ENCODE measurements at regions not wholly inside any gene's neighbourhood (a gene's known extent, or its start where the extent isn't known, plus 50 kb on each side); places are given as distances from the start of the nearest gene placed in this dataset.

DNA sequence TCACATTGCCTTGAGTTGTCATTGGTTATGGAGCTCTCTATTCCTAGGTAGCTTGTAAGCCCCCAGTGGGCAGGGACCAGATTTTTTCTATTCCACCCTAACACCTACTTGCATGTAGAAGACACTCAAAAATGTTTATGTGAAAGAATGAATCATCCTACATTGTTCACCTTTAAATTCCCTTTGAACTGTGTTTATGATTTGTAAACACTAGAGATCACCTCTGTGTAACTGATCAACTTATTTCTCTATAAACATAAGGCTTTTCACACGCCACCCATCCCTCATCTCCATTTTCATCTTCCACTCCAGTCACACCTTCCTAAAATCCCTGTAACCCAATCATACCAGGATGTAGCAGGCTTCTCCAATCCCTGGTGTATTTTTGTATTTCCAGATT lies 142.6 kb upstream of the LEF1 start:
- no peak overlapping the region for H3K4me2 ChIP-seq (replicated peaks; ENCODE audit: low read depth, low read length, poor library complexity, severe bottlenecking)
- H3K9ac ChIP-seq (ENCODE audit: low read length), result no peak overlapping the region
- DNase-seq, result no peak
- H3K36me3 ChIP-seq (replicated peaks in 1 of 2; ENCODE audit: control extremely low read depth in 1 of 2, control insufficient read depth in 1 of 2, extremely low read depth in 1 of 2, insufficient read depth in 2 of 2, low read length in 1 of 2), result no peaks in the 10 kb centered on the region
- H4K20me1 ChIP-seq (ENCODE audit: control insufficient read depth, insufficient read depth, low read length, poor library complexity, severe bottlenecking), result no peaks in the 10 kb centered on the region
- Mint-ChIP-seq H3K27ac (no peak overlapping the region), H3K9me3 (ENCODE audit: insufficient read depth) (no peaks in the 10 kb centered on the region), H3K27me3 (peaks cover 5% of the 10 kb centered on the region), H3K4me1 (no peaks in the 10 kb centered on the region), H3K4me3 (no peak overlapping the region)
- no peaks in the 10 kb centered on the region for H3K4me1 ChIP-seq (ENCODE audit: control insufficient read depth in 2 of 2, insufficient read depth in 2 of 2, low read length in 2 of 2)
- no peak for TF ChIP-seq EZH2 (IDR thresholded peaks at IDR 0.05; ENCODE audit: borderline replicate concordance, insufficient read depth, low read depth, low read length, poor library complexity, severe bottlenecking)
- TF ChIP-seq, protein P1, sequence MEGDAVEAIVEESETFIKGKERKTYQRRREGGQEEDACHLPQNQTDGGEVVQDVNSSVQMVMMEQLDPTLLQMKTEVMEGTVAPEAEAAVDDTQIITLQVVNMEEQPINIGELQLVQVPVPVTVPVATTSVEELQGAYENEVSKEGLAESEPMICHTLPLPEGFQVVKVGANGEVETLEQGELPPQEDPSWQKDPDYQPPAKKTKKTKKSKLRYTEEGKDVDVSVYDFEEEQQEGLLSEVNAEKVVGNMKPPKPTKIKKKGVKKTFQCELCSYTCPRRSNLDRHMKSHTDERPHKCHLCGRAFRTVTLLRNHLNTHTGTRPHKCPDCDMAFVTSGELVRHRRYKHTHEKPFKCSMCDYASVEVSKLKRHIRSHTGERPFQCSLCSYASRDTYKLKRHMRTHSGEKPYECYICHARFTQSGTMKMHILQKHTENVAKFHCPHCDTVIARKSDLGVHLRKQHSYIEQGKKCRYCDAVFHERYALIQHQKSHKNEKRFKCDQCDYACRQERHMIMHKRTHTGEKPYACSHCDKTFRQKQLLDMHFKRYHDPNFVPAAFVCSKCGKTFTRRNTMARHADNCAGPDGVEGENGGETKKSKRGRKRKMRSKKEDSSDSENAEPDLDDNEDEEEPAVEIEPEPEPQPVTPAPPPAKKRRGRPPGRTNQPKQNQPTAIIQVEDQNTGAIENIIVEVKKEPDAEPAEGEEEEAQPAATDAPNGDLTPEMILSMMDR (IDR thresholded peaks at IDR 0.05), result no peak
- no peaks in the 10 kb centered on the region for H3K27me3 ChIP-seq (replicated peaks in 1 of 4; ENCODE audit: control extremely low read depth in 1 of 4, control insufficient read depth in 3 of 4, insufficient read depth in 4 of 4, low read length in 3 of 4)
- ChIA-PET POLR2A (no interaction called here), CTCF (no interaction called here)
- H3K9me3 ChIP-seq (ENCODE audit: control extremely low read depth in 1 of 3, control insufficient read depth in 2 of 3, insufficient read depth in 1 of 3, low read length in 2 of 3), result no peaks in the 10 kb centered on the region
- WGBS (ENCODE audit: insufficient coverage), result no CpG with 5 or more reads among the region's 1 CpG
- no peaks in the 10 kb centered on the region for H3K79me2 ChIP-seq (ENCODE audit: control insufficient read depth, insufficient read depth, low read length)
- intact Hi-C loops (cut with micrococcal nuclease), result no loop called here
- no peak overlapping the region for H3K4me3 ChIP-seq (ENCODE audit: control extremely low read depth in 1 of 5, extremely low read depth in 1 of 5, insufficient read depth in 1 of 5, low read depth in 2 of 5, low read length in 4 of 5)
- ATAC-seq (ENCODE audit: low read depth), result no peak
- H2AFZ ChIP-seq (ENCODE audit: insufficient read depth, low read depth, low read length, poor library complexity, severe bottlenecking), result no peak overlapping the region
- H3K27ac ChIP-seq (ENCODE audit: low read length in 2 of 2), result no peak overlapping the region

DNA sequence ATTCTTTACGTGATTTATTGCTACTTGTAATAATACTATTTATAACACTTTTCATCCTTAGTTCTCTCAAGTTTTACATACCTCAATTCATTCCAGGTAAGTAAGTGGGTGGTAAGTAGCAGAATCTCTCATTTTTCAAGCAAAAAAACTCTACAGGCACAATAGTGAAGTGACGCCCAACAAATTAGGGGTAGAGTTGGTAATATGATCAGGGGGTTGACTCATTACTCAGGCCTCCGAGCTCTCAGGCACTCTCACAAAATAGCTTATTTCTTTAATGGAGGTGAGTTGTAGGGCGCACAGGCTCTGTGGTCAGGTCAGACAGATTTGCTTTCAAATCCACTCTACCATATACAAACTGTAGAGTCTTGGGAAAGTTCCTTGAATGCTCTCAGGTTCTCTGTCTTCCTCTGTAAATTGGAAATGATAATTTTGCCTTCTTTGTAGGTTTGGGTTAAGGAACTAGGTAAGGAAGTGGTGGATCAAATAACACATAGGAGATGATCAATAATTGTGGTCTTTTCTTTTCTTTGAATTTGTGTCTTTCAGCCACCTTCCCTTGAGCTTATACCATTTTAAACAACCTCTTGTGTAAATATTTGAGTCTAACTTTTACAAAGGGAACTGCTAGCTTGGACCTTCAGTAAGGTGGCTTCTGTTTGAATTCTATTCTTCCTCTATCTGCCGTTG lies 134.9 kb upstream of the LEF1 start:
- no peaks in the 10 kb centered on the region for H3K36me3 ChIP-seq (replicated peaks in 1 of 2; ENCODE audit: control extremely low read depth in 1 of 2, control insufficient read depth in 1 of 2, extremely low read depth in 1 of 2, insufficient read depth in 2 of 2, low read length in 1 of 2)
- Mint-ChIP-seq H3K4me1 (no peaks in the 10 kb centered on the region), H3K27me3 (no peaks in the 10 kb centered on the region), H3K4me3 (no peak overlapping the region), H3K27ac (no peak overlapping the region), H3K9me3 (ENCODE audit: insufficient read depth) (peaks cover 2% of the 10 kb centered on the region)
- intact Hi-C loops (cut with micrococcal nuclease), result no loop called here
- no peaks in the 10 kb centered on the region for H3K79me2 ChIP-seq (ENCODE audit: control insufficient read depth, insufficient read depth, low read length)
- TF ChIP-seq EZH2 (IDR thresholded peaks at IDR 0.05; ENCODE audit: borderline replicate concordance, insufficient read depth, low read depth, low read length, poor library complexity, severe bottlenecking), result no peak
- TF ChIP-seq, protein P1 (IDR thresholded peaks at IDR 0.05), result no peak
- H3K4me2 ChIP-seq (replicated peaks; ENCODE audit: low read depth, low read length, poor library complexity, severe bottlenecking), result no peak overlapping the region
- no peak overlapping the region for H2AFZ ChIP-seq (ENCODE audit: insufficient read depth, low read depth, low read length, poor library complexity, severe bottlenecking)
- peaks cover 0 to 1% (median 0%) of the 10 kb centered on the region in 3 donors for H3K9me3 ChIP-seq (ENCODE audit: control extremely low read depth in 1 of 3, control insufficient read depth in 2 of 3, insufficient read depth in 1 of 3, low read length in 2 of 3)
- WGBS (ENCODE audit: insufficient coverage), result no CpG with 5 or more reads among the region's 5 CpGs
- H3K4me1 ChIP-seq (ENCODE audit: control insufficient read depth in 2 of 2, insufficient read depth in 2 of 2, low read length in 2 of 2), result no peaks in the 10 kb centered on the region
- H3K27ac ChIP-seq (ENCODE audit: low read length in 2 of 2), result no peak overlapping the region
- H3K27me3 ChIP-seq (replicated peaks in 1 of 4; ENCODE audit: control extremely low read depth in 1 of 4, control insufficient read depth in 3 of 4, insufficient read depth in 4 of 4, low read length in 3 of 4), result no peaks in the 10 kb centered on the region
- ChIA-PET POLR2A (no interaction called here), CTCF (no interaction called here)
- no peak for DNase-seq
- ATAC-seq (ENCODE audit: low read depth), result no peak
- no peak overlapping the region for H3K4me3 ChIP-seq (ENCODE audit: control extremely low read depth in 1 of 5, extremely low read depth in 1 of 5, insufficient read depth in 1 of 5, low read depth in 2 of 5, low read length in 4 of 5)
- H3K9ac ChIP-seq (ENCODE audit: low read length), result no peak overlapping the region
- no peaks in the 10 kb centered on the region for H4K20me1 ChIP-seq (ENCODE audit: control insufficient read depth, insufficient read depth, low read length, poor library complexity, severe bottlenecking)

All from B cell (primary cell).